SH-SY5Y (cell line): ENCODE measurements at regions not wholly inside any gene's neighbourhood (a gene's known extent, or its start where the extent isn't known, plus 50 kb on each side); places are given as distances from the start of the nearest gene placed in this dataset.

ENCODE experiments used
- GATA2 ChIP-seq: IDR thresholded peaks from 2 replicates; pipeline ENCODE4 v1.6.1; 2011; ENCODE audit warnings: mild to moderate bottlenecking, low read depth, low read length
- GATA3 ChIP-seq: IDR thresholded peaks from 2 replicates; pipeline ENCODE4 v1.6.1; 2011; ENCODE audit warnings: low read depth, mild to moderate bottlenecking, low read length, moderate library complexity

- TF ChIP-seq GATA2, result no peak
- TF ChIP-seq GATA3, result no peak
Measured at GRCh38 chr5:5741418-5741817, 318.9 kb downstream of the ICE1 start.
